ENCODE measurements at regions not wholly inside any gene's neighbourhood (a gene's known extent, or its start where the extent isn't known, plus 50 kb on each side); places are given as distances from the start of the nearest gene placed in this dataset.
"Not testable (repeated sequence)": the region's sequence is repeated elsewhere in the genome, so short reads cannot be mapped to it uniquely, and the experiment has no call there.

GRCh38 chr20:28602006-28602402 is 2655.5 kb upstream of the DEFB115 start:
- H3K4me1 ChIP-seq (ENCODE audit: insufficient read depth, low read length); H4K20me1 ChIP-seq (ENCODE audit: insufficient read depth, low read length); H3K27me3 ChIP-seq (ENCODE audit: insufficient read depth, low read length); H3K9me3 ChIP-seq (ENCODE audit: low read depth, low read length); H3K79me2 ChIP-seq (ENCODE audit: insufficient read depth, low read length); DNase-seq (ENCODE audit: insufficient read length, low spot score, missing footprints); H2AFZ ChIP-seq (ENCODE audit: low read length); H3K36me3 ChIP-seq (ENCODE audit: insufficient read depth, low read length): not testable (repeated sequence)
- H3K27ac ChIP-seq (ENCODE audit: low read depth, low read length) = peak overlapping the region; percentile 45
- H3K4me2 ChIP-seq (ENCODE audit: insufficient read depth, low read length) = peak overlapping the region; percentile 55
- H3K4me3 ChIP-seq (ENCODE audit: insufficient read depth, low read length) = peak overlapping the region; percentile 79

GRCh38 chr20:28602403-28603217 is 2654.9 kb upstream of the DEFB115 start:
- not testable (repeated sequence) for H3K27me3 ChIP-seq (ENCODE audit: insufficient read depth, low read length); H3K9me3 ChIP-seq (ENCODE audit: low read depth, low read length); H3K4me1 ChIP-seq (ENCODE audit: insufficient read depth, low read length); H3K79me2 ChIP-seq (ENCODE audit: insufficient read depth, low read length); H3K36me3 ChIP-seq (ENCODE audit: insufficient read depth, low read length); H3K4me2 ChIP-seq (ENCODE audit: insufficient read depth, low read length); H4K20me1 ChIP-seq (ENCODE audit: insufficient read depth, low read length)
- H3K4me3 ChIP-seq (ENCODE audit: insufficient read depth, low read length) = peak overlapping the region; percentile 79
- H2AFZ ChIP-seq (ENCODE audit: low read length) = peak overlapping the region; percentile 89
- DNase-seq (ENCODE audit: insufficient read length, low spot score, missing footprints) = peak; percentile 88
- TF ChIP-seq CTCF (IDR thresholded peaks at IDR 0.05; ENCODE audit: extremely low read depth, low read depth, low read length) = peak; percentile 39
- peak overlapping the region; percentile 45 for H3K27ac ChIP-seq (ENCODE audit: low read depth, low read length)

- not testable (repeated sequence) for H3K79me2 ChIP-seq (ENCODE audit: insufficient read depth, low read length); H3K36me3 ChIP-seq (ENCODE audit: insufficient read depth, low read length); H3K9me3 ChIP-seq (ENCODE audit: low read depth, low read length); H3K27ac ChIP-seq (ENCODE audit: low read depth, low read length); H3K4me2 ChIP-seq (ENCODE audit: insufficient read depth, low read length); H4K20me1 ChIP-seq (ENCODE audit: insufficient read depth, low read length); H3K27me3 ChIP-seq (ENCODE audit: insufficient read depth, low read length); H3K4me1 ChIP-seq (ENCODE audit: insufficient read depth, low read length); DNase-seq (ENCODE audit: insufficient read length, low spot score, missing footprints)
- H3K4me3 ChIP-seq (ENCODE audit: insufficient read depth, low read length) = peak overlapping the region; percentile 79
- H2AFZ ChIP-seq (ENCODE audit: low read length) = peak overlapping the region; percentile 89
Observed at GRCh38 chr20:28603218-28603577, 2654.3 kb upstream of the DEFB115 start.

- H3K4me2 ChIP-seq (ENCODE audit: insufficient read depth, low read length) = no peak overlapping the region
- no peaks in the 10 kb centered on the region for H4K20me1 ChIP-seq (ENCODE audit: insufficient read depth, low read length)
- no peak for DNase-seq (ENCODE audit: insufficient read length, low spot score, missing footprints)
- no peaks in the 10 kb centered on the region for H3K36me3 ChIP-seq (ENCODE audit: insufficient read depth, low read length)
- no peak overlapping the region for H3K4me3 ChIP-seq (ENCODE audit: insufficient read depth, low read length)
- no peaks in the 10 kb centered on the region for H3K9me3 ChIP-seq (ENCODE audit: low read depth, low read length)
- H3K79me2 ChIP-seq (ENCODE audit: insufficient read depth, low read length) = no peaks in the 10 kb centered on the region
- no peaks in the 10 kb centered on the region for H3K27me3 ChIP-seq (ENCODE audit: insufficient read depth, low read length)
- H3K4me1 ChIP-seq (ENCODE audit: insufficient read depth, low read length) = no peaks in the 10 kb centered on the region
- no peak overlapping the region for H2AFZ ChIP-seq (ENCODE audit: low read length)
- TF ChIP-seq CTCF (IDR thresholded peaks at IDR 0.05; ENCODE audit: extremely low read depth, low read depth, low read length) = no peak
- H3K27ac ChIP-seq (ENCODE audit: low read depth, low read length) = no peak overlapping the region
Observed at GRCh38 chr20:28616354-28616753, 2641.1 kb upstream of the DEFB115 start.

- H3K4me3 ChIP-seq (ENCODE audit: insufficient read depth, low read length); DNase-seq (ENCODE audit: insufficient read length, low spot score, missing footprints); H3K4me2 ChIP-seq (ENCODE audit: insufficient read depth, low read length); H3K27ac ChIP-seq (ENCODE audit: low read depth, low read length); H3K27me3 ChIP-seq (ENCODE audit: insufficient read depth, low read length); H2AFZ ChIP-seq (ENCODE audit: low read length); H3K36me3 ChIP-seq (ENCODE audit: insufficient read depth, low read length); H3K79me2 ChIP-seq (ENCODE audit: insufficient read depth, low read length); H4K20me1 ChIP-seq (ENCODE audit: insufficient read depth, low read length); H3K4me1 ChIP-seq (ENCODE audit: insufficient read depth, low read length); H3K9me3 ChIP-seq (ENCODE audit: low read depth, low read length): not testable (repeated sequence)
Observed at GRCh38 chr20:28619956-28620651, 2637.4 kb upstream of the DEFB115 start.

- not testable (repeated sequence) for H3K79me2 ChIP-seq (ENCODE audit: insufficient read depth, low read length); H3K36me3 ChIP-seq (ENCODE audit: insufficient read depth, low read length); H2AFZ ChIP-seq (ENCODE audit: low read length); H3K9me3 ChIP-seq (ENCODE audit: low read depth, low read length); H3K4me3 ChIP-seq (ENCODE audit: insufficient read depth, low read length); H4K20me1 ChIP-seq (ENCODE audit: insufficient read depth, low read length); H3K27me3 ChIP-seq (ENCODE audit: insufficient read depth, low read length); H3K4me2 ChIP-seq (ENCODE audit: insufficient read depth, low read length); H3K27ac ChIP-seq (ENCODE audit: low read depth, low read length); H3K4me1 ChIP-seq (ENCODE audit: insufficient read depth, low read length); DNase-seq (ENCODE audit: insufficient read length, low spot score, missing footprints)
Observed at GRCh38 chr20:28625112-28625511, 2632.4 kb upstream of the DEFB115 start.

GRCh38 chr20:28640831-28641230 is 2616.6 kb upstream of the DEFB115 start:
- not testable (repeated sequence) for H3K4me2 ChIP-seq (ENCODE audit: insufficient read depth, low read length); H2AFZ ChIP-seq (ENCODE audit: low read length); H3K9me3 ChIP-seq (ENCODE audit: low read depth, low read length); H3K4me1 ChIP-seq (ENCODE audit: insufficient read depth, low read length); DNase-seq (ENCODE audit: insufficient read length, low spot score, missing footprints); H4K20me1 ChIP-seq (ENCODE audit: insufficient read depth, low read length); H3K79me2 ChIP-seq (ENCODE audit: insufficient read depth, low read length); H3K36me3 ChIP-seq (ENCODE audit: insufficient read depth, low read length); H3K27me3 ChIP-seq (ENCODE audit: insufficient read depth, low read length); H3K4me3 ChIP-seq (ENCODE audit: insufficient read depth, low read length); H3K27ac ChIP-seq (ENCODE audit: low read depth, low read length)
